ENCODE measurements at regions not wholly inside any gene's neighbourhood (a gene's known extent, or its start where the extent isn't known, plus 50 kb on each side); places are given as distances from the start of the nearest gene placed in this dataset.

GRCh38 chr6:94464018-94464510 lies 1044.7 kb upstream of the EPHA7 start:
- no peak for DNase-seq
- H3K36me3 ChIP-seq (ENCODE audit: insufficient read depth in 1 of 2, low read depth in 1 of 2): no peaks in the 10 kb centered on the region
- no peaks in the 10 kb centered on the region for H3K27me3 ChIP-seq (ENCODE audit: insufficient read depth in 3 of 3, low read length in 2 of 3)
- no peak for TF ChIP-seq CTCF (IDR thresholded peaks at IDR 0.05)
- no peak for ATAC-seq
- no peak overlapping the region for H3K4me3 ChIP-seq
- H3K4me1 ChIP-seq: no peaks in the 10 kb centered on the region
- 37 to 46% (median 39%) methylated on average over 3 of the region's 3 CpGs for WGBS, 3 donors
- intact Hi-C loops (cut with DNase I): no loop called here
- no peaks in the 10 kb centered on the region for H3K9me3 ChIP-seq
- H3K27ac ChIP-seq: no peak overlapping the region

GRCh38 chr6:94463306-94463705 lies 1043.9 kb upstream of the EPHA7 start:
- intact Hi-C loops (cut with DNase I): no loop called here
- Histone ChIP-seq H3K4me1 (no peaks in the 10 kb centered on the region), H3K27ac (no peak overlapping the region), H3K9me3 (no peaks in the 10 kb centered on the region), H3K27me3 (ENCODE audit: insufficient read depth in 3 of 3, low read length in 2 of 3) (no peaks in the 10 kb centered on the region), H3K4me3 (no peak overlapping the region), H3K36me3 (ENCODE audit: insufficient read depth in 1 of 2, low read depth in 1 of 2) (no peaks in the 10 kb centered on the region)
- no peak for ATAC-seq
- DNase-seq: no peak
- no peak for TF ChIP-seq CTCF (IDR thresholded peaks at IDR 0.05)
- WGBS, 3 donors: 86 to 92% (median 88%) methylated on average over 1 of the region's 1 CpG

GRCh38 chr6:94462231-94462630 lies 1042.9 kb upstream of the EPHA7 start:
- no peaks in the 10 kb centered on the region for H3K36me3 ChIP-seq (ENCODE audit: insufficient read depth in 1 of 2, low read depth in 1 of 2)
- H3K27ac ChIP-seq: no peak overlapping the region
- intact Hi-C loops (cut with DNase I): no loop called here
- DNase-seq (no peak), ATAC-seq (no peak)
- no peaks in the 10 kb centered on the region for H3K27me3 ChIP-seq (ENCODE audit: insufficient read depth in 3 of 3, low read length in 2 of 3)
- no peaks in the 10 kb centered on the region for H3K9me3 ChIP-seq
- no peaks in the 10 kb centered on the region for H3K4me1 ChIP-seq
- TF ChIP-seq CTCF (IDR thresholded peaks at IDR 0.05): no peak
- H3K4me3 ChIP-seq: no peak overlapping the region

- Histone ChIP-seq H3K27me3 (ENCODE audit: insufficient read depth in 3 of 3, low read length in 2 of 3) (no peaks in the 10 kb centered on the region), H3K4me1 (no peaks in the 10 kb centered on the region), H3K4me3 (no peak overlapping the region), H3K27ac (no peak overlapping the region), H3K36me3 (ENCODE audit: insufficient read depth in 1 of 2, low read depth in 1 of 2) (no peaks in the 10 kb centered on the region), H3K9me3 (no peaks in the 10 kb centered on the region)
- ATAC-seq (no peak), DNase-seq (no peak)
- intact Hi-C loops (cut with DNase I): no loop called here
- WGBS, 3 donors: 57 to 79% (median 68%) methylated on average over 2 of the region's 2 CpGs
- TF ChIP-seq CTCF (IDR thresholded peaks at IDR 0.05): no peak
These were observed 1036.9 kb upstream of the EPHA7 start for GRCh38 chr6:94456266-94456665.

GRCh38 chr6:94454231-94454630 lies 1034.9 kb upstream of the EPHA7 start:
- H3K27me3 ChIP-seq (ENCODE audit: insufficient read depth in 3 of 3, low read length in 2 of 3): no peaks in the 10 kb centered on the region
- no peaks in the 10 kb centered on the region for H3K9me3 ChIP-seq
- TF ChIP-seq CTCF (IDR thresholded peaks at IDR 0.05): no peak
- 50 to 55% (median 51%) methylated on average over 2 of the region's 2 CpGs for WGBS, 3 donors
- no peaks in the 10 kb centered on the region for H3K36me3 ChIP-seq (ENCODE audit: insufficient read depth in 1 of 2, low read depth in 1 of 2)
- DNase-seq (no peak), ATAC-seq (no peak)
- intact Hi-C loops (cut with DNase I): no loop called here
- H3K27ac ChIP-seq: no peak overlapping the region
- H3K4me3 ChIP-seq: no peak overlapping the region
- H3K4me1 ChIP-seq: no peaks in the 10 kb centered on the region

All from psoas muscle (tissue), 7 donors.